T47D (cell line): ENCODE measurements at regions not wholly inside any gene's neighbourhood (a gene's known extent, or its start where the extent isn't known, plus 50 kb on each side); places are given as distances from the start of the nearest gene placed in this dataset.

ENCODE experiments used
- DNase-seq, 2 experiments: peaks; one replicate each; pipeline versions ENCODE4 v3.0.0 to v3.0.0-alpha.2; 2011 to 2012; ENCODE audit warnings: low read depth in 1 of 2, low spot score in 1 of 2
- JUND ChIP-seq: IDR thresholded peaks from 2 replicates; pipeline ENCODE4 v1.6.1; 2012; ENCODE audit warnings: low read depth
- in situ Hi-C: cut with HindIII; loops from 2 replicates; pipeline ENCODE4 v1.10.0; 2016; ENCODE audit warnings: low sequenced_read_pairs, low pct_unique_long_range_greater_than_20kb

GRCh38 chr13:79037197-79037596 lies 368.9 kb downstream of the RBM26 start:
- in situ Hi-C loops: no loop called here
- no peak for DNase-seq
- no peak for TF ChIP-seq JUND

GRCh38 chr13:79034341-79034740 lies 371.7 kb downstream of the RBM26 start:
- TF ChIP-seq JUND: no peak
- in situ Hi-C loops: no loop called here
- DNase-seq: no peak

GRCh38 chr13:79030513-79030912 lies 371.6 kb upstream of the OBI1 start:
- TF ChIP-seq JUND: no peak
- DNase-seq: no peak
- in situ Hi-C loops: no loop called here

- in situ Hi-C loops: no loop called here
- peak in 1 of 2 experiments; percentile 43 for DNase-seq
- no peak for TF ChIP-seq JUND
These were observed 359.2 kb upstream of the OBI1 start for GRCh38 chr13:79018166-79018565.

- no peak for DNase-seq
- in situ Hi-C loops: no loop called here
- no peak for TF ChIP-seq JUND
These were observed 352.2 kb upstream of the OBI1 start for GRCh38 chr13:79011179-79011578.

- DNase-seq: no peak
- in situ Hi-C loops: no loop called here
- TF ChIP-seq JUND: no peak
These were observed 345.3 kb upstream of the OBI1 start for GRCh38 chr13:79003989-79004898.

- TF ChIP-seq JUND: no peak
- in situ Hi-C loops: no loop called here
- DNase-seq: no peak
These were observed 340.5 kb upstream of the OBI1 start for GRCh38 chr13:78999494-78999893.

- in situ Hi-C loops: no loop called here
- DNase-seq: no peak
- no peak for TF ChIP-seq JUND
These were observed 339.8 kb upstream of the OBI1 start for GRCh38 chr13:78998630-78999315.

- DNase-seq: no peak
- in situ Hi-C loops: no loop called here
- TF ChIP-seq JUND: no peak
These were observed 339.1 kb upstream of the OBI1 start for GRCh38 chr13:78997902-78998629.

- in situ Hi-C loops: no loop called here
- no peak for TF ChIP-seq JUND
- DNase-seq: no peak
These were observed 334.8 kb upstream of the OBI1 start for GRCh38 chr13:78993792-78994191.

GRCh38 chr13:78981913-78982312 lies 323.0 kb upstream of the OBI1 start:
- TF ChIP-seq JUND: no peak
- in situ Hi-C loops: no loop called here
- no peak for DNase-seq

GRCh38 chr13:78979349-78979748 lies 320.4 kb upstream of the OBI1 start:
- no peak for TF ChIP-seq JUND
- in situ Hi-C loops: no loop called here

More at GRCh38 chr13:78979349-78979748, 320.4 kb upstream of the OBI1 start:
- no peak for DNase-seq
